ENCODE measurements at regions not wholly inside any gene's neighbourhood (a gene's known extent, or its start where the extent isn't known, plus 50 kb on each side); places are given as distances from the start of the nearest gene placed in this dataset.
A peak's percentile ranks its signal among the peaks of the same experiment; 100 is the strongest.
"Not testable (repeated sequence)": the region's sequence is repeated elsewhere in the genome, so short reads cannot be mapped to it uniquely, and the experiment has no call there.

DNA sequence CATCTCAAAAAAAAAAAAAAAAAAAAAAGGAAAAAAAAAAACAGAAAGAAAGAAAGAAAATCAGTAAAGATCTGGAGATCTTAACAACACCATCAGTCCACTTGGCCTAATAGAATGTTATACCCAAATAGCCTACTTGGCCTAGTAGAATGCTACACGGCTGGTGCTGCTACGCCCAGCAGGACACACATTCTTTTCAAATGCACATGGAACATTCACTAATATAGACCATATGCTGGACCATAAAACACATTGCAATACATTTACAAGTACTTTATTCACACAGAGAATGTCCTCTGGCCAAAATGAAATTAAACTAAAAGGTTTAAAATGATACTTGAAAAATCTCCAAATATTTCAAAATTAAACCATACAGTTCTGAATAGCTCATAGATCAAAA, 80.0 kb upstream of the TNFAIP3 start:
- DNase-seq = no peak

DNA sequence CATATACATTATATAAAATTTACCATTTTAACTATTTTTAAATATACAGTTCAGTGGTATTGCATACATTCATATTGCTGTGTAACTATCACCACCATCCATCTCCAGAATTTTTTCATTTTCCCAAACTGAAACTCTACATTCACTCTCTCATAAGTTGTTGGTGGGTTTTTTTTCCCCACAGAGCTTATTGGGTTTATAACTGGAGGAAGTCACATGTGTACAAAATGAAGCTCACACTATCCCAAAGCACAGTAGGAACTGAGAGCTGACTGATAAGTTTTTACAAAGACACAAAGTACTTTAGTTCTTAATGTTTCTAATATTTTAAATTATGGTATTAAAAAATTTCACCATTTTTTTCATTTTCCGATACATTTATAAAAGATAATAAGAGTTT, 78.8 kb upstream of the TNFAIP3 start:
- no peak for DNase-seq

DNA sequence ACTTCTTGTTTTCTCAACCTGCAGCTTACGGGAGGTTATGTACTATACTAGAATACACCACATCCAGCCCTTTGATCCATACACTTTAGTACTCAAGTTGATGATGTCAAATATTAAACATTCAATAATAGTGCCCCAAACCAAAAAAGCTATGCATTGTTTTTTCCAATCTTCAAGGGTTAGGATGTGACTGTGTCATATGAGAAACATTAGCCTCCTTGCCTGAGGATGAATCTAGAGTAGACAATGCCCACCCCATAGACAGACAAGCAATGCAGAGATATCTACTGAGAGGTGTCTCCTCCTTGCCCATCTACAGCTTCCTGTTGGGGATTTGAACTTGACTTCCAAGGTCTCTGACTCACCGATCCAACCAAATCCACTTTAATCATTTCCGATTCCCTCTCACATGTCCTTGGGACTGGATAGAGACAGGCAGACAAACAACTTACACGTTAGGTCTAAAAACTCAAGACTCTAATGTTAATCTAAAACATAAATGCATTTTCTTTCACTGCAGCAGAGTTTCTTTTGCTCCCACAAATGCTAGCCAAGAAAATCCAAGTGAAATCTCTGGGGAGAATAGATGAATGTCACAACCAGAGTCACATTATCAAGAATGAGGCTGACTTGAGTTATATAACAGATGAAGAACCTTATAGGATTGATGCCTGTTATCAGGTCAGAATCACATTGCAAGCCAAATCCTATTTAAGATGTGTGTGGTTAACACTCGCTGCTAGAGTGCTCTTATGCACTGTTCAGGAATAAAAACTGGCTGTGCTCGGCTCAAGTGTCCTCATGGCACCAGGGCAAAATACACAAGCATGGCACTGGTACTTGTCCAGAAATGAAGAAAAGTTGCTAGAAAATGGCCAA, 75.5 kb upstream of the TNFAIP3 start:
- DNase-seq = no peak

DNA sequence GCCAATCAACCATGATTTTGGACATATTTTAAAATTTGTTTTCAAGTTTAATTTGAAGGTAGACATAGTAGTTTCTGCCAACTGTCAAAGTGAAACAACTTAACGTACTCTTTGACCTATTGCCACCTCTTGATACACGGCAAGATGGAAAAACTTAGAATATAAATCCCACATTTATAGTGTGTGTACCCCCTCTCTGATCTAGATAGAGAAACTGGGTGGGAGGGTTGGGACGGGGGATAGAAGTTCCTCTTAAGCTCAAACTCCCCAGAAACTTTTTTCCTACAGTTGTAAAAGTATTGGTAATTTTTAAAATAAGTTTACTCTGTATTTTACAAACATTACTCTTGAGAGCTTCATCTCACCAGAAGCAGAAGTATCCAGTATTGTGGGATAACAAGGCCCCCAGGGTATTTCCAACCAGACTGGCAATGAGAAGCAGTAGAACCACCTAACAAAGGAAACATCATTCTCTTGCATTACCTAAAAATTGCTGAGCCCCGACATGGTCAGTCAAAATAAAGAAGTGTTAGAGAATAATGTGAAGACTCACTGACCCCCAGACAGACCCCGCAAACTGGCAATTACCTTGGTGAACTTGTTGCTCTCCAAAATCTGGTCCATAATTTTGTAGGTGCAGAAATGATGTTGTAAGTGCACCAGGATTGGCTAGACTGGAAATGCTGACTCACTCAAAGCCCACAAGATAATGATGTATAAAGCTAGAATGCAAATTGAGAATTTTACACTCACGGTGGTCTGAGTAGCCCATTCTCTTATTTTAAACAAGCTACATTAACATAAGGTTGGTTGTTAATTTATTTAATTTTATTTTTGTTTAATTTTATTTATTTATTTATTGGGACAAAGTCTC, 74.7 kb upstream of the TNFAIP3 start:
- no peak for DNase-seq

DNA sequence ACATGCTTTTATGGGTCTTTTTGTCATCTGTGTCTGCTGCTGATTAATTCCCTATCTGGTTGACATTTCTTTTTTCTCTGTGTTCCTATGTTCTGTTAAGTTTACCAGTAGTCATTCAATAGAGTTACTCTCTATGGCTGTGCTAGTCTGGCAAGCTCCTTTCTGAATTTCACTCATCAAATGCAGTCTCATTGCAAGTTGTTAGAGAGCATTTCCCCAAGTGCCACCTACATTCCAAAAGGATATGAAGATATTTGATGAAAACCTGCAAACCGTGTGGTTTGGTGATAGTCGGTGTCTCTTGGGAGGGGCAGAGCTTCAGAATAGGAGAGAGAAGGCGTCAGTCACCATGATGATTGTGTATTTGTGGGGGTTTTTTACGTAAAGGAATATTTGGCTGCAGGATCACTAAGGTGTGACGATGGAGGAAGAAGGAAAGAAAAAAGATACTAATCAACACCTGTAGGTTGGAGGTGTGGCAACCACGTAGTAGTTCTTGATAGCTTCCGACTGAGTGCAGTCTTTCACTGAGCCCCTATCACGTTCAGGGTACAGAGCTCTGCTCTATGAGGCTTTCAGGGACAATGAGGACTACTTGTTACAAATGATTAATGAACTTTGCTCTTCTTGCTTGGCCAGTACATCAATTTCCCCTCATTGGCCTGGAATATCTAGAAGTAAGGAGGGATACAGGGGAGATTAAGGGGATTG, 73.1 kb upstream of the TNFAIP3 start:
- no peak for DNase-seq

DNA sequence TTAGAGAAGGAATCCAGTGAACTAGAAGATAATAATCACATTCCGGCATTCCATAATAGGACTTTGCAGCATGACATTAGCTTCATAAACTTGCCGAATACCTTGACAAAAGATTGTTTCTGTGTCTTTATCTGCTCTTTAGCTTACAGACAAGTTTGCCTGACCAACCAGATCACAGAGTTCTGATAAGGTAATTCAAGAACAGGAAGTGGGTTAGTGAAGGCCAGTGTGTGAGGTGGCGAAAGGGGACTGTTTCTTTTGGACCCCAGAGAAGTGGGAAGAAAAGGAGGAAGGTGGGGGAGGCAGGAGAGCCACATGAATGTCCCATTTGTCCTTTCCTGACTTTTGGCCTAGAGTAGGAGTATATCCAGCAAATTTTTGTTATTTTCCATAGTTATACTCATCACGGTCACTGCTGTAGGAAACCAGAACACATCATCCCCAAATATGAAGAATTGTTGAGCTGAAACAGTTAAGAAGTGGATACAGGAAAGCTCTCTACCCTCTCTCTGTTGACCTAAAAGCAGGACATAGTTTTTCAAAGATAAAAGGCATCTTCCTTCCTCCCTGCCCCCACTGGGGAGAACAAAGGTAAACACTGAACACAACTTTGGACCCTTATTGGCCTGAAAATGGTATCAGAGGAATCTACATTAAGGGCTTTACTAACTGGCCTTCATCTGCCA, 72.4 kb upstream of the TNFAIP3 start:
- DNase-seq = no peak

DNA sequence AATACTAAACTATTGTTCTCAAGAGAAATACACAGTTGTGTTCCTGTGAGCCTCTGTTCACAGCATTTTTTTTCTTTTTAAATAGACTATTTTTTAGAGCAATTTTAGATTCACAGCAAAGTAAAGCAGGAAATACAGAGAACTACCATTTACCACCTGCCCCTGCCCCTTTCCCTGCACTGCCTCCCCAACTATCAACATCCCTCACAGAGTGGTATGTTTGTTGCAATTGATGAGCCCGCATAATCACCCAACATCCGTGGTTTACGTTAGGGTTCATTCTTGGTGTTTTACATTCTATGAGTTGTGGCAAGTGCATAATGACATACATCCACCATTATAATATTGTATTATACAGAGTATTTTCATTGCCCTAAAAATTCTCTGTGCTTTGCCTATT, 71.6 kb upstream of the TNFAIP3 start:
- no peak for DNase-seq

DNA sequence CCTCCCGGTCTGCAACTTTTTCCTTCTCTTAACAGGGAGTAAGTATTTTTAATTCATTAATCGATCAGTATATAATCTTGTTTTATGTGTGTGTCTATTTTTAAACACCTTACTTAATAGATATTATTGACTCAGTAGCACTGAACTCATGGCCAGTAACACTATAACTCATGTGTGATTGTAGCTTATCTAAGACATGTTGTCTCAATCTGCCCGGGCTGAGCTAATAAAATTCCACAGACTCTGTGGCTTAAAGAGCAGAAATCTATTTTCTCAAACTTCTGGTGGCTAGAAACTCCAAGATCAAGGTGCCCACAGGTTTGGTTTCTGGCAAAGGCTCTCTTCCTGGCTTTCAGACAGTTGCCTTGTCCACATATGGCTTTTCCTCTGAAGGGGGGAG, 68.8 kb upstream of the TNFAIP3 start:
- DNase-seq = no peak

DNA sequence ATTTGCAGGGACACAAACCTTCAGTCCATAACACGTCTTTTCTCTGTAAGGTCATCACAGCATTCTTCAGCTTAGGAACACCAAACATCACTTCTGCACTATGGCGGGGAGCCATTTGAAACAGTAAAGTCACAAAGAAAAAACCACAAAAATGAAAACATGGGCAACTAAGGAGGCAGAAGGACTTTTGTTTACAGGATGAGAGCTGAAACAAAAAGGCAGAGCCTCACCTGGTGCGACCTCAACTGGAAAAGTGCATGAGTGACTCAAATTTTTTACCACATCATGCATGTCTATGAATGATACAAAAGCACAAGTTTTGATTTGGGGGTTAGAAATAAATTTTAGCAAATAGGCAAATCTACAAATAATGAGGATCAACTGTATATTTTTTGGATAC, 68.2 kb upstream of the TNFAIP3 start:
- DNase-seq = peak; percentile 29

DNA sequence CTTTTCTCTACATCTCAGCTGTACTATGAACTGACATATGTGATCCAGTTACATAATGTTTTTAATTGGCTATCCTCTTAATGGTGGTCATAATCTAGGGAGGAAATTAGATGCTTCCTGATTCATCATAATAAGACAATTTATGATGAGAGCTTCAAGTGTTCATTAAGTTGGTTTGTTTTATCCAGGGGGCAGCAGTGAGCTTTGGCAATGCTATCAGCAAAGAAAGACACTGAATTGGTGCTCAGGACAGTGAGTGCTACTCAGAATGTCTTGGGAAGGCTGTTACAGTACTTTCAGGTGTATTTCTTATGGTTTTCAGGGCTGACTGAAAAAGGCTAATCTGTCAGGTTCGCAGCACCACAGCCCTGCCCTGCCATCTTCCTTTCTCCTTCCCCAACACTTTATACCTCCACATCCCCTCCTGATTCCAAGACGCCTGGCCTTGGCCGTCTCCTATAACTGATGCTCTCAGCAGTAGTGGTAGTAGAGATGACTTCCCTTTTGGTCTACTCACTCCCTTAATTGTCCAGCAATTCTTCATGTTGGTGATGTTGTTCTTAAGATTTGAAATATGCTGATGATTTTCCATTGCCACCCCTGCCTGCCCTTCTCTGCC, 67.0 kb upstream of the TNFAIP3 start:
- peak; percentile 53 for DNase-seq

DNA sequence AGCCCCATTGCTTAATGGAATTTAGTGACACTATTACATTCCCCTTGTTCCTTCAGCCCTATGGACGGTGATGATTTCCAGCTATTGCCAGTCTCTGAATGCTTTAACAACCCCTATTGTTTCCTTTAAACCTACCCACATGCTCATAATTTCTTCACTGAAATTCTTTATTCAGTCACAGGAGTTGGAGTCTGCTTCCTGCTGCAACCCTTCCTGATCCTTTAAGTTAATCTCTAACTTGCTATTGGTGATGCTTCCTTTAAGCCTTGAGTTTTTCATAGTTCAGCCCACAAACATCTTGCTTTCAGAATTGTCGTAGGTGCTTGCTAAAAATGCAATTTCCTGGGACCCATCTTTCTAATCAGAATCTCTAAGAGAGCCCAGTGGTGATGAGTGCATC, 66.3 kb upstream of the TNFAIP3 start:
- DNase-seq = no peak

DNA sequence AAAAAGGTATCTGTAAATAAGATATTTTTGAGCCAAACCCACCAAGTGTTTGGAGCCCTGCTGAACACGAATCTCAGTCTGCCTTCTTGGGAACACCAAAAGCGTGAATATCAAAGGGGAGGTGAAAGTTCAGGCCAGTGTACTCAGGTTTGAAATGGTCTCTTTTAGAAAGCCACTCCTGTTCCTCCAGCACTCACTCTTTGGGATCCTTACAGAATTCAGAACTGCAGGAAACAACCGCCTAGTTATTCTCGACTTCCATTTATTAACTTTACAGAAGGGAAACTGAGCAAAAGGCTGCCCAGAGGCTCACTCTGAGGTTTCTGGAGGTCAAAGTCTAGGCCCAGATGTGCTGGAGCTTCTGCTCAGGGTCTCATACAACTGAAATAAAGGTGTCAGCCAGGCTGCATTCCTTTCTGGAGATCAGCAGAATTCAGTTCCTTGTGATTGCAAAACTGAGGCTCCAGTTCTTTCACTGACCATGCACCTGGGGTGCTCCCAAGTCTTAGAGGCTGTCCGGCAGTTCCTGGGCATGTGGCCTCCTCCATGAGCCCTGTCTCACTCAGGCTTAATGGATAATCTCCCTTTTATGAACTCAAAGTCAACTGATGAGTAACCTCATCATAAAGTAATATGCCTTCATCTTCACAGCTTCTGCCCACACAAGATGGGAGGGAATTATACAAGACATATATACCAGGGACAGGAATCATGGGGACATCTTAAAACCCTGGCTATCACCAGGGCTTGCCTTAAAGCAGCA, 65.5 kb upstream of the TNFAIP3 start:
- no peak for DNase-seq

DNA sequence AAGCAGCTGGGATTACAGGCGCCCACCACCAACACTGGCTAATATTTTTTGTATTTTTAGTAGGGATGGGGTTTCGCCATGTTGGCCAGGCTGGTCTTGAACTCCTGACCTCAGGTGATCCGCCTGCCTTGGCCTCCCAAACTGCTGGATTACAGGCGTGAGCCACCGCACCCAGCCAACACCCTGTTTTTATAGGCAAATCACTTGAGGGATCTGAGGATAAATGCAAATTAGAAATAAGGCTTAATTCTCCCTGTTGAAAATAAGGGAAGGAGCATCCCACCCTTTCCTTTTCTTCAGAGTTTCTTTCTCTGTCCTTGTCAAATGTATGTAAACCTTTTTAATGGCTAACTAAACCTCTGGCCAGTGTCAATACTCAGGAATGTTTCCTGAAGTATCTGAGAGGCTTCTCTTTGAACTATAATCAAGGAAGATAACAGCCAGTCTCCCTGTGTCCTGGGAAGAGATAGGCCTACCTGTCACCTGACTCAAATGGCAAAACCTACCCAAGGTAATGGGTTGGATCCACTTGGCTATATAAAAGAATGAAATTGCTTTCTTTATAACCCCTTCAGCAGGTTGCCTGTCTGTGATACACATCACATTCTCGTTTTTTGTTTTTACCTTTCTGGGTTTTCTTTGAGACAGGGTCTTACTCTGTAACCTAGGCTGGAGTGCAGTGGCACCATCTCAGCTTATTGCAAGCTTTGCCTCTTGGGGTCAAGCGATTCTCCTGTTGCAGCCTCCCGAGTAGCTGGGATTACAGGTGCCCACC, 64.5 kb upstream of the TNFAIP3 start:
- no peak for DNase-seq

DNA sequence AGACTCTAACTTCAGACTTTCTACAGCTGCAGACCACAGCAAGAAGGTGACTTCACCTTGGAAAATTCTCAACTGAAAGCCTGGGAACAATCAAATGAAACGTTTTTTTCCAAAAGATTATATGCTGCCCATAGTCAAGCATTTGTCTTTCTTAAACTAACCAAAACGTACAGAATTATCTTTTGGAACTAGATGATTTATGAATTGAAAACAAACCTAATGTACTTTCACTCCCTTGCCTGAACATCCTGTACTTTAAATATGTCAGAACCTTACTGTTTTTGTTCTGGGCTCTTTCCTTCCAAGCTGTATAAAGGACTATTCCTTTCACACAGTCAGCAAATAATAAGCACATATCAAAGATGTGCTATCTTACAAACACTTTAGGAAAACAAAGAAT, 62.4 kb upstream of the TNFAIP3 start:
- no peak for DNase-seq

DNA sequence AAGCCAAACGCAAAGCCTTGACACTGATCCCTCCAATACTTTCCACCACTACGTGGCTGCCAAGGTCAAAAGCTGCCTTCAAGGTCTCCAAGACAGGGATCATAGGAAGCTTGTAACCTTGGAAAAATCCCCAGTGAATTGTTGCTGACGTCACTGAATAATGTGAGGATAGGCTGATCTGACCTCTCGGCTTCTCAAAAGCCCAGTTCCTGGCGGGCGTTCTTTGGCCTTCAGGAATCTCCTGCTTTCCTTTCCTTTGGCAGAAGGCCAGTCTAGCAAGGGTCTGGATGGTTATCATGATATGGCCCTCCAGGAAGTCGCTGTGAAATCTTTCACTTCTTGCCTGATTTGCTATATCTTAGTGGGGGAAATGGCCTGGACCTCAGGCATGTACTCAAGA, 61.4 kb upstream of the TNFAIP3 start:
- no peak for DNase-seq

DNA sequence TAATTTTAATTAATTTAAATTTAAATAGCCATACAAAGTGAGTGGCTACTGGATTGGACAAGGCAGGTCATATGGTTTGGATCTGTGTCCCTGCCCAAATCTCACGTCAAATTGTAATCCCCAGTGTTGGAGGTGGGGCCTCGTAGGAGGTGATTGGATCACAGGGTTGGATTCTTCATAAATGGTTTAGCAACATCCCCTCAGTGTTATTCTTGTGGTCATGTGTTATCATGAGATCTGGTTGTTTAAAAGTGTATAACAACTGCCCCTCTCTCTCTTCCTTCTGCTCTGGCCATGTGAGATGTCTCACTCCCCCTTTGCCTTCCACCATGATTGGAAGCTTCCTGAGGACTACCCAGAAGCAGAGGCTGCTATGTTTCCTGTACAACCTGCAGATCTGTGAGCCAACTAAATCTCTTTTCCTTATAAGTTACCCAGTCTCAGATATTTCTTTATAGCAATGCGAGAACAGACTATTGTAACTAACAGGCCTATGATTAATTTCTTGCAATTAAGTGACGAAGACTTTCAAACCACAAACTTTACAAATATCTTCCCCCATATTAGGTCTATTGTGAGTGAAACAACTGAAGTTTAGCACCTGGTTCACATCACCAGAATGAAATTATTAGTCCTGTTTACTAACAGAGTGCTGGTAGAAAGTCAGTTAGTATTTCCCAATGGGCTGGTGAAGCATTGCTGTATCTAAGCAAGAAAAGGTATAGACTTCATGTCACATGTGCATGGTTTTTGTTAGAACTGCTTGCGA, 60.0 kb upstream of the TNFAIP3 start:
- DNase-seq = no peak

DNA sequence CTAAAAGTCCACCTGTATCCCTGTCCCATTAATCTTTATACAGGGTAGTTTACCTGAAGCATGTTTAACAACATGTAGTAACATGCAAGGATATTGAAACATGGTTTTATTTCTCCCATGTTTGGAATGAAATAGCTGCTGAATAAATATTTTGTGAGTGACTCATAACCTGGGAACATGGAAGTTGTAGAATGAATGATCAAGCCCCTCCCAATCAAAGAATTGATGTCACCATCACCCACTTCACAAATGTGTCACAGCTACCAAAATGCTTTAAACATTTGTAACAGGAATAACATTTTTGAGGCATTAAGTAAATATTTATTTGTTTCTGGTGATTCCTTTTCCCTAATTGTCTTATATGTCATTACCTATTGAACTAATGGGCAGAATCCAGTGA, 58.9 kb upstream of the TNFAIP3 start:
- no peak for DNase-seq

DNA sequence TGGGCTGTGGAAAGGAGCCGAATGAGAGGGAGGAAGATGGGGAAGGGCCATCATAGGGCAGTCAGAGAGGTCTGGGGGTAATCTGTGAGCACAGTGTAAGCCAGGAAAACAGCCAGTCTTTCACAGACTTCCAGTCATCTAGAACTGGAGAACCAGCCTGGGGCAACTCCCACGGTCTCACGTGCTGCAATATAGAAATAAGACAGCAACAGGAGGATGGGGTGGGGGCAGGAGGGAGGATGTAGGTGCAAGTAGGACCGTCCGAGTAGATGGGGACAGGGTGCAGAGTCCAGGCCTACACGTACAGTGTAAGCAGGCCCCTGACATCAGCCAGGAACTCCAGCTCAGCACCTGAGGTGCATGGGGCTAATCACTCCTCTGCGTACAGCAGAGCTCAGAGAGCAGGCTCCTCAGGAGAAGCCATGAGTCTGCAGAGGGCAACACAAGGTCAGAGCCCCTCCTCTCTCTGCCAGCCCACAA, 58.2 kb upstream of the TNFAIP3 start:
- no peak for DNase-seq

DNA sequence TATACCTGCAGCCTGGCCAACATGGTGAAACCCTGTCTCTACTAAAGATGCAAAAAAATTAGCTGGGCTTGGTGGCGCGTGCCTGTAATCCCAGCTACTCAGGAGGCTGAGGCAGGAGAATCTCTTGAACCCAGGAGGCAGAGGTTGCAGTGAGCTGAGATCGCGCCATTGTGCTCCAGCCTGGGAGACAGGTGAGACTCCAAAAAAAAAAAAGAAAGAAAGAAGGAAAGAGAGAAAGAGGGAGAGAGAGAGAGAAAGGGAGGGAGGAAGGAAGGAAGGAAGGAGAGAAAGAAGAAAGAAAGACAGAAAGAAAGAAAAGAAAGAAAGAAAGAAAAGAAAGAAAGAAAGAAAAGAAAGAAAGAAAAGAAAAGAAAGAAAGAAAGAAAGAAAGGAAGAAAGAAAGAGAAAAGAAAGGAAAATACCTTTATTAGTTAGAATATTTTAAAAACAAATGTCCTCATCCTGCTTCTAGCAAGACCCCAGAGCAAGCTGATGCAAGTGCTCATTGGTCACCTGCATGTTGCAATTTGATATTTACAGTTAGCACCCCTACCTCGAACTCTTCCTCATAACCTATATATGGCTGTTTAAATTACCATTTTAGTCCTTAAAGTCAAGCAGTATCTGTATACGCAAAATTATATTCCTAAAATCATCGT, 57.0 kb upstream of the TNFAIP3 start:
- not testable (repeated sequence) for DNase-seq

Measured in activated naive CD4-positive, alpha-beta T cell treated with anti-CD3 and anti-CD28 coated beads, Interleukin-2, amount 50 U/mL, for 16 hours (primary cell).